ENCODE measurements at regions not wholly inside any gene's neighbourhood (a gene's known extent, or its start where the extent isn't known, plus 50 kb on each side); places are given as distances from the start of the nearest gene placed in this dataset.
"Not testable (repeated sequence)": the region's sequence is repeated elsewhere in the genome, so short reads cannot be mapped to it uniquely, and the experiment has no call there.

- H4K20me1 ChIP-seq (ENCODE audit: low read depth, low read length): no peaks in the 10 kb centered on the region
- H3F3A ChIP-seq (ENCODE audit: insufficient read depth): no peaks in the 10 kb centered on the region
- H3K79me2 ChIP-seq (ENCODE audit: insufficient read depth, low read length): no peaks in the 10 kb centered on the region
- no peaks in the 10 kb centered on the region for H3K9me3 ChIP-seq (ENCODE audit: insufficient read depth, low read length)
- H3K27me3 ChIP-seq (ENCODE audit: low read length): no peaks in the 10 kb centered on the region
- no peak overlapping the region for H3K4me2 ChIP-seq (ENCODE audit: low read depth, low read length, poor library complexity, severe bottlenecking)
- H3K9me2 ChIP-seq (replicated peaks; ENCODE audit: insufficient read depth, low read length): no peaks in the 10 kb centered on the region
- H3K27ac ChIP-seq (ENCODE audit: low read depth, low read length): no peak overlapping the region
- no peak overlapping the region for H3K4me3 ChIP-seq (ENCODE audit: insufficient read depth, low read length, poor library complexity, severe bottlenecking)
- no peak overlapping the region for H2AFZ ChIP-seq (ENCODE audit: low read depth, low read length, severe bottlenecking)
- TF ChIP-seq CTCF (IDR thresholded peaks at IDR 0.05; ENCODE audit: insufficient read depth, low read length, poor library complexity, severe bottlenecking) (no peak), EZH2phosphoT487 (conservative IDR thresholded peaks at IDR 0.05; ENCODE audit: low read length) (no peak)
- no peak overlapping the region for H3K9ac ChIP-seq (ENCODE audit: low read length)
- H3K36me3 ChIP-seq (ENCODE audit: low read length): no peaks in the 10 kb centered on the region
These were observed 620.0 kb upstream of the CCNG1 start for GRCh38 chr5:162817364-162817763.

- H3K9me3 ChIP-seq (ENCODE audit: insufficient read depth, low read length); H3K9ac ChIP-seq (ENCODE audit: low read length); H3K36me3 ChIP-seq (ENCODE audit: low read length); H3K27me3 ChIP-seq (ENCODE audit: low read length); H2AFZ ChIP-seq (ENCODE audit: low read depth, low read length, severe bottlenecking); H3K9me2 ChIP-seq (replicated peaks; ENCODE audit: insufficient read depth, low read length); H3F3A ChIP-seq (ENCODE audit: insufficient read depth); H3K79me2 ChIP-seq (ENCODE audit: insufficient read depth, low read length); H3K27ac ChIP-seq (ENCODE audit: low read depth, low read length); H4K20me1 ChIP-seq (ENCODE audit: low read depth, low read length); H3K4me3 ChIP-seq (ENCODE audit: insufficient read depth, low read length, poor library complexity, severe bottlenecking); H3K4me2 ChIP-seq (ENCODE audit: low read depth, low read length, poor library complexity, severe bottlenecking): not testable (repeated sequence)
These were observed 615.7 kb upstream of the CCNG1 start for GRCh38 chr5:162821664-162822063.

GRCh38 chr5:162824360-162824759 is 613.0 kb upstream of the CCNG1 start:
- Histone ChIP-seq H3K36me3 (ENCODE audit: low read length) (no peaks in the 10 kb centered on the region), H3K27ac (ENCODE audit: low read depth, low read length) (no peak overlapping the region), H3K79me2 (ENCODE audit: insufficient read depth, low read length) (no peaks in the 10 kb centered on the region)

GRCh38 chr5:162837155-162837554 is 600.2 kb upstream of the CCNG1 start:
- TF ChIP-seq EZH2phosphoT487 (conservative IDR thresholded peaks at IDR 0.05; ENCODE audit: low read length) (no peak), CTCF (IDR thresholded peaks at IDR 0.05; ENCODE audit: insufficient read depth, low read length, poor library complexity, severe bottlenecking) (no peak)
- Histone ChIP-seq H3K9me3 (ENCODE audit: insufficient read depth, low read length) (no peaks in the 10 kb centered on the region), H3K27me3 (ENCODE audit: low read length) (no peaks in the 10 kb centered on the region), H3K36me3 (ENCODE audit: low read length) (no peaks in the 10 kb centered on the region), H3K27ac (ENCODE audit: low read depth, low read length) (no peak overlapping the region), H3F3A (ENCODE audit: insufficient read depth) (no peaks in the 10 kb centered on the region), H3K4me3 (ENCODE audit: insufficient read depth, low read length, poor library complexity, severe bottlenecking) (no peak overlapping the region), H3K9ac (ENCODE audit: low read length) (no peak overlapping the region), H3K4me2 (ENCODE audit: low read depth, low read length, poor library complexity, severe bottlenecking) (no peak overlapping the region), H3K9me2 (replicated peaks; ENCODE audit: insufficient read depth, low read length) (no peaks in the 10 kb centered on the region), H4K20me1 (ENCODE audit: low read depth, low read length) (no peaks in the 10 kb centered on the region), H2AFZ (ENCODE audit: low read depth, low read length, severe bottlenecking) (no peak overlapping the region), H3K79me2 (ENCODE audit: insufficient read depth, low read length) (no peaks in the 10 kb centered on the region)

More at GRCh38 chr5:162824360-162824759, 613.0 kb upstream of the CCNG1 start:
- Histone ChIP-seq H3K9me2 (replicated peaks; ENCODE audit: insufficient read depth, low read length) (peaks cover 3% of the 10 kb centered on the region; the same call in 1 of the 2 replicates), H4K20me1 (ENCODE audit: low read depth, low read length) (no peaks in the 10 kb centered on the region), H3K27me3 (ENCODE audit: low read length) (no peaks in the 10 kb centered on the region), H3K9ac (ENCODE audit: low read length) (no peak overlapping the region), H3K4me3 (ENCODE audit: insufficient read depth, low read length, poor library complexity, severe bottlenecking) (no peak overlapping the region), H3K9me3 (ENCODE audit: insufficient read depth, low read length) (no peaks in the 10 kb centered on the region), H3K4me2 (ENCODE audit: low read depth, low read length, poor library complexity, severe bottlenecking) (no peak overlapping the region), H3F3A (ENCODE audit: insufficient read depth) (no peaks in the 10 kb centered on the region), H2AFZ (ENCODE audit: low read depth, low read length, severe bottlenecking) (no peak overlapping the region)
- no peak for TF ChIP-seq CTCF (IDR thresholded peaks at IDR 0.05; ENCODE audit: insufficient read depth, low read length, poor library complexity, severe bottlenecking)

Data from SU-DHL-6 (cell line).